AG04449 (cell line): ENCODE measurements at regions not wholly inside any gene's neighbourhood (a gene's known extent, or its start where the extent isn't known, plus 50 kb on each side); places are given as distances from the start of the nearest gene placed in this dataset.

ENCODE experiments used
- CTCF ChIA-PET: fragments of 350-600 bp; formaldehyde crosslinking; extraction: SDS; loops from one replicate; lab custom pipeline; 2021; ENCODE audit warnings: antibody characterized with exemption; lab: Yijun Ruan, JAX
- POLR2A ChIA-PET: fragments of 400-600, 350-600 bp; formaldehyde crosslinking; extraction: SDS; loops from one replicate; lab custom pipeline; 2020; ENCODE audit warnings: antibody characterized with exemption, inconsistent platforms; lab: Yijun Ruan, JAX
- DNase-seq: peaks from one replicate; pipeline ENCODE4 v3.0.0-alpha.2; 2010; ENCODE audit warnings: low read depth, low spot score
- H3K4me3 ChIP-seq: 2 replicates; pipeline ENCODE4 v1.5.1; 2011; ENCODE audit warnings: low read depth, mild to moderate bottlenecking, control low read depth, low read length
- TF ChIP-seq, protein P1 (sequence below): IDR thresholded peaks from one replicate; pipeline ENCODE4 v1.5.1; 2011; ENCODE audit warnings: mild to moderate bottlenecking, moderate library complexity, low read length, control low read depth, inconsistent platforms; ENCODE audit not compliant: insufficient read depth; ENCODE audit errors: missing control alignments

DNA sequence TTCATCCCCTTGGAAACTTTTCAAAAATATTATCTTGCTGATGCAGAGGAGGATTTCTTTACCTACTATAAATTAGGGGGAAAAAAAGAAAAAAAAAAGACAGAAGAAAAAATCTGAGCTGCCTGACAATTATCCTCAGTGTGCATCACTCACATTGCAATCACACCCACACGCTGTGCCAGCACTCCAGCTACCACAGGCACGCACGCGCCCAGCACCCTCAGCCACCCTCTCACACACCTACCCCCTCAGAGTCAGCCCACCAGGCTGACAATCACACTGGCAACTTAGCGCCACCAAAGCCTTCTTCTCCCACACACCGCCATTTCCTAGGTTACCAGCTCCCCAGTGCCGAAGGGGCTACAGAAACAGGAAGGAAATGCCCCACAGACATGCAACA is 236.1 kb downstream of the KCNA4 start:
- TF ChIP-seq, protein P1, sequence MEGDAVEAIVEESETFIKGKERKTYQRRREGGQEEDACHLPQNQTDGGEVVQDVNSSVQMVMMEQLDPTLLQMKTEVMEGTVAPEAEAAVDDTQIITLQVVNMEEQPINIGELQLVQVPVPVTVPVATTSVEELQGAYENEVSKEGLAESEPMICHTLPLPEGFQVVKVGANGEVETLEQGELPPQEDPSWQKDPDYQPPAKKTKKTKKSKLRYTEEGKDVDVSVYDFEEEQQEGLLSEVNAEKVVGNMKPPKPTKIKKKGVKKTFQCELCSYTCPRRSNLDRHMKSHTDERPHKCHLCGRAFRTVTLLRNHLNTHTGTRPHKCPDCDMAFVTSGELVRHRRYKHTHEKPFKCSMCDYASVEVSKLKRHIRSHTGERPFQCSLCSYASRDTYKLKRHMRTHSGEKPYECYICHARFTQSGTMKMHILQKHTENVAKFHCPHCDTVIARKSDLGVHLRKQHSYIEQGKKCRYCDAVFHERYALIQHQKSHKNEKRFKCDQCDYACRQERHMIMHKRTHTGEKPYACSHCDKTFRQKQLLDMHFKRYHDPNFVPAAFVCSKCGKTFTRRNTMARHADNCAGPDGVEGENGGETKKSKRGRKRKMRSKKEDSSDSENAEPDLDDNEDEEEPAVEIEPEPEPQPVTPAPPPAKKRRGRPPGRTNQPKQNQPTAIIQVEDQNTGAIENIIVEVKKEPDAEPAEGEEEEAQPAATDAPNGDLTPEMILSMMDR: no peak
- H3K4me3 ChIP-seq: no peak overlapping the region
- POLR2A ChIA-PET: no interaction called here
- DNase-seq: no peak
- CTCF ChIA-PET: no interaction called here

DNA sequence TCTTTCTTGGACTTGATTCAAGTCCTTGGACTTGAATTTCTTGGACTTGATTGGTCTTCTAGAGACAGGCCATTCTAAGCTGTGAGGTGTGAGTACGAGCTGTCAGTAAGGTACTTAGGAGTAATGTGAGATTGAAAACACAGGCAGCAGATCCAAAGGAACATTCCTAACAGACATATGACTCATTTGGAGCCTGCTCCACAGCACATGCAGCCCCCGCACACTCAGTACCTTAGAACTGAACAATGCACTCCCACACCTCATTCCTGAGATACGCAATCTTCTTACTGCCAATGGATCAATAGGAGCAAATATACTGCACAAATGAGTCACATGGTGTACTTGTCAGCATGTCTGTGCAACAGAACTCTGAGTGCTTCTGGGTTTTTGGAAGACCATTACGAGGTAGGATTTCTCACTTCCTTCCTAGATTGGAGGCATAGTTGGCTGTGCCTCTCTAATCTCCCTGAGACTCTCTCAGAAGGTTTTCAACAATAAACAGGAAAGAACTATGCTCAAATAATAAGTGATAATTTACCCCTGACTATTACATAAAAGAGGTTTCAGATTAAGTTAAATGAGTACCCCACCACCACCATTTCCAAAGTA is 243.1 kb downstream of the KCNA4 start:
- ChIA-PET CTCF (no interaction called here), POLR2A (no interaction called here)
- H3K4me3 ChIP-seq: no peak overlapping the region
- TF ChIP-seq, protein P1: no peak
- no peak for DNase-seq

DNA sequence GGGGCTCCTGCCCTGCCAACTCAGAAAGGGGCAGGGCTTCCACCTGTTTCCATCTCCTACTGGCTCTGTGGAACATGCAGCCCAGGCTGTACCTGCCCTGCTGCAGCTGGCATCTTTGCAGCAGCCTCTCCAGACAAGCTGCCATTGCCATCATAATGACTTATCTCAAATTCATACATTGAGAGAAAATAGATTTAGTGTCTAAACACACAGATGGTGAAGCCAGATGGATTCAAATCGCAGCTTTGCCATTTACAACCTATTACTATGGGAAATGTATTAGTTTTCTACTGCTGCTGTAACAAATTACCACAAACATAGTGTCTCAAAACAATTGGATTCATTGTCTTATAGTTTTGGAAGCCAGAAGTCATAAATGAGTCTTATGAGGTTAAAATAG is 260.0 kb downstream of the KCNA4 start:
- TF ChIP-seq, protein P1: no peak
- ChIA-PET CTCF (no interaction called here), POLR2A (no interaction called here)
- no peak for DNase-seq
- H3K4me3 ChIP-seq: no peak overlapping the region

DNA sequence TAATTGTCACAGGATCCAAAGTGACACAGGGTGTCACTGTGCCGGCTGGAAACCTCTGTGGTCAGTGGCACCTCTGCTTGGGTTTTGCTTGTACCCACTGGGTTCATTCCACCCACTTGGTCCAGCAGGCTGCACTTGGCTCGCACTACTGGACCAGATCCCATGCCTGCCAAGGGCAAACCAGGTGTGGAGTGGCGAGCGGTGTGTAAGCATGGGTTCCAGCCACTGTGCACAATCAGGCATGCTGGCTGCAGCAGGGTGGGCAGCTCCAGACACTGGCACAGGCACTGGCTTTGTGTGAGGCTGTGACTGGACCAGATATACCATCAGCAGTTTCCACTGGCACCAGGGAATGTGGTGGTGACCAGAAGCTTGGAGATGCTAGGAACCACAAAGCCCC is 261.4 kb downstream of the KCNA4 start:
- H3K4me3 ChIP-seq: no peak overlapping the region
- CTCF ChIA-PET: no interaction called here

DNA sequence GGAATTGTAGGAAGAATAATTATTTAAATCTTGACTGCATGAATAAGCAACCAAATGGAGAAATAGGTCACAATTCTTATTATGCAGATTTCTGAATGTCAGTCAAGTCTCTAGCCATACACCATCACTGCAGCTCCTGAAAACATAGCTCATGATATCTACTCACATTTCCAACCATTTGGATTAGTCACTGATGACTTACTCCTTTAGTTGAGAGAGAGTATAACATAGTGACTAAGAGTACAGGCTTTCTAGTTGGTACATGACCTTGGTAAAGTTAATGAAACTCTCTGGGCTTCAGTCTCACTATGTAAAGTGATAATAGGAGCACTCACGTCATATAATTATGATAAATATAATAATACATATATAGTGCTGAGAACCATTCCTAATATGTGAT is 265.2 kb downstream of the KCNA4 start:
- DNase-seq: no peak
- ChIA-PET CTCF (no interaction called here), POLR2A (no interaction called here)
- TF ChIP-seq, protein P1: no peak
- H3K4me3 ChIP-seq: no peak overlapping the region

More for the DNA sequence above, 261.4 kb downstream of the KCNA4 start:
- POLR2A ChIA-PET: no interaction called here
- no peak for DNase-seq
- TF ChIP-seq, protein P1: no peak

DNA sequence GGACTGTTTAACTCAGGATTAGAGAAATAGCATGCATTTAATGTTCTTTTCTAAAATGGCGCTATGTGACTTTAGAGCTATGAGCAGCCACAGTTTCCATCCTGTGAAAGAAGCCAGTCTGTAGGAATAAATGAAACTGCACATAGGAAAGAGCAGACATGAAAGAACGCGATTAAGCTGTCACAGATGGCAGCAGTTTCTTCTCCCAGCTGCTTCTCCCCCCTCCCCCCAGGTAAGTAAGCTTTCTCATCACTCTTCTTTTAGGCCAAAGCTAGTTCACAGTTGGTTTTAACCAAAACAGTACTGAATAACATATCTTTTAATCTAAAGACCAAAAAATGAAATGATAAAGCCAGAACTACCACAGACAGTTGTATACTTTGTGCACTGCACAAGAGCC is 266.4 kb downstream of the KCNA4 start:
- H3K4me3 ChIP-seq: no peak overlapping the region
- ChIA-PET CTCF (no interaction called here), POLR2A (no interaction called here)
- no peak for DNase-seq
- TF ChIP-seq, protein P1: no peak
